Prostate gland (tissue), 2 donors: ENCODE measurements at regions not wholly inside any gene's neighbourhood (a gene's known extent, or its start where the extent isn't known, plus 50 kb on each side); places are given as distances from the start of the nearest gene placed in this dataset.

Experiments
- POLR2AphosphoS5 ChIP-seq: sonication (generic); formaldehyde crosslinking; IDR thresholded peaks from one replicate; pipeline ENCODE4 v1.6.1; 2017; ENCODE audit warnings: antibody characterized with exemption
- TF ChIP-seq, protein P1 (sequence below), 4 experiments: fragments of 200-600 bp in 2 of 4; fragments of 450-650 bp in 2 of 4; sonication (generic) in 2 of 4; IDR thresholded peaks; 1 replicate in 3 of 4; 2 replicates in 1 of 4; pipeline ENCODE4 v1.5.1; 2016 to 2019; ENCODE audit warnings: antibody characterized with exemption in 4 of 4, mild to moderate bottlenecking in 2 of 4, moderate library complexity in 2 of 4

DNA sequence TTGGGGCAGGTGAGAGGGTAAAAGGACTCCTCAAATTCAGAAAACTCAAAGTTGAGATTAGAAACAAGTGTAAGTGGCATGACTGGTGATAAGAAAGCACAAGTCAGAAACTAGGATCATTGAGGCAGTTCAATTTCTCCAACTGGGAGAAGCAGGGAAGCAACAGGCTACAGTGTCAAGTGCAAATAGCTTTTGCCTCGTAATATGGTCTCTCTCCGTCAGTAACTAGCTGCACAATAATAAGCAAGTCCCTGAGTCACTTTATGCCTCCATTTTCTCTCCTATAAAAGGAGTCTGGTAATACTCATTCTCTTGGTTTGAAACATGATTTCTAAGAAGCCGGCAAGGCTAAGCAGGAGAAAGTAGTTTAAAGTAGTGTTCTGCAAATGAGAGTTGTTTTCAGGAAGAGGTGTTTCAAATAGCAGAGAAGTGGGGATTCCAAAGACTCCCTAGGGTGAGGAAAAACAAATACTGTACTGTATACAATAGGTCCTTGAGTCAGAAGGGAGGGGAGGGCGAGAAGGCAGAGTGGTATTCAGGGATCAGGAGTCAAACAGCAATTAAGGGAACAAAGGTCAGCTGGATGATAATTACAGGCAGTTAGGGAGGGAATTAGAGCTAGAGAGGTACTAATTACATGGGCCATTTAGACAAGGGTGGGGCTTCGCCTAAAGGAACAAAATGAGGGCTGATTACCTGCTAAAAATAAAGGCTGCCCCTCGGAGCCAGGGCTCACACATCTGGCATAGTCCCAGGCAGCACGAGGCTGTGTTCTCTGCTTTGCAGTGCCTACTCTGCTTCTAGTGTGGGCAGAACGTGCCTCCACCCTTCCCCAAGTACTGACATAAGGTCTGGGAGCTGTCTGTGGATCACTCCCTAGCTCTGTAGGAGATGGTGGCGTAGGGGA, 96.0 kb upstream of the BDNF start:
- TF ChIP-seq, protein P1, sequence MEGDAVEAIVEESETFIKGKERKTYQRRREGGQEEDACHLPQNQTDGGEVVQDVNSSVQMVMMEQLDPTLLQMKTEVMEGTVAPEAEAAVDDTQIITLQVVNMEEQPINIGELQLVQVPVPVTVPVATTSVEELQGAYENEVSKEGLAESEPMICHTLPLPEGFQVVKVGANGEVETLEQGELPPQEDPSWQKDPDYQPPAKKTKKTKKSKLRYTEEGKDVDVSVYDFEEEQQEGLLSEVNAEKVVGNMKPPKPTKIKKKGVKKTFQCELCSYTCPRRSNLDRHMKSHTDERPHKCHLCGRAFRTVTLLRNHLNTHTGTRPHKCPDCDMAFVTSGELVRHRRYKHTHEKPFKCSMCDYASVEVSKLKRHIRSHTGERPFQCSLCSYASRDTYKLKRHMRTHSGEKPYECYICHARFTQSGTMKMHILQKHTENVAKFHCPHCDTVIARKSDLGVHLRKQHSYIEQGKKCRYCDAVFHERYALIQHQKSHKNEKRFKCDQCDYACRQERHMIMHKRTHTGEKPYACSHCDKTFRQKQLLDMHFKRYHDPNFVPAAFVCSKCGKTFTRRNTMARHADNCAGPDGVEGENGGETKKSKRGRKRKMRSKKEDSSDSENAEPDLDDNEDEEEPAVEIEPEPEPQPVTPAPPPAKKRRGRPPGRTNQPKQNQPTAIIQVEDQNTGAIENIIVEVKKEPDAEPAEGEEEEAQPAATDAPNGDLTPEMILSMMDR (IDR thresholded peaks at IDR 0.05), result no peak
- no peak for TF ChIP-seq POLR2AphosphoS5
